ENCODE measurements at regions not wholly inside any gene's neighbourhood (a gene's known extent, or its start where the extent isn't known, plus 50 kb on each side); places are given as distances from the start of the nearest gene placed in this dataset.

- no peak for DNase-seq (ENCODE audit: low read depth)
These were observed 247.6 kb downstream of the MYLK4 start for GRCh38 chr6:2502998-2503674.

- no peak for DNase-seq (ENCODE audit: low read depth)
These were observed 248.4 kb downstream of the MYLK4 start for GRCh38 chr6:2502096-2502997.

GRCh38 chr6:2497922-2498623 is 252.6 kb downstream of the MYLK4 start:
- no peak for DNase-seq (ENCODE audit: low read depth)

- no peak for DNase-seq (ENCODE audit: low read depth)
These were observed 250.9 kb upstream of the GMDS start for GRCh38 chr6:2496291-2496690.

- no peak for DNase-seq (ENCODE audit: low read depth)
These were observed 247.5 kb upstream of the GMDS start for GRCh38 chr6:2492686-2493523.

GRCh38 chr6:2491137-2491536 is 245.7 kb upstream of the GMDS start:
- no peak for DNase-seq (ENCODE audit: low read depth)

- no peak for DNase-seq (ENCODE audit: low read depth)
These were observed 243.2 kb upstream of the GMDS start for GRCh38 chr6:2488578-2488977.

GRCh38 chr6:2485116-2485515 is 239.7 kb upstream of the GMDS start:
- DNase-seq (ENCODE audit: low read depth): no peak

GRCh38 chr6:2482773-2483172 is 237.4 kb upstream of the GMDS start:
- DNase-seq (ENCODE audit: low read depth): no peak

- no peak for DNase-seq (ENCODE audit: low read depth)
These were observed 235.9 kb upstream of the GMDS start for GRCh38 chr6:2481307-2481706.

GRCh38 chr6:2480267-2480966 is 235.0 kb upstream of the GMDS start:
- DNase-seq (ENCODE audit: low read depth): no peak

GRCh38 chr6:2478200-2478599 is 232.8 kb upstream of the GMDS start:
- no peak for DNase-seq (ENCODE audit: low read depth)

- no peak for DNase-seq (ENCODE audit: low read depth)
These were observed 232.3 kb upstream of the GMDS start for GRCh38 chr6:2477666-2478065.

GRCh38 chr6:2477250-2477649 is 231.8 kb upstream of the GMDS start:
- no peak for DNase-seq (ENCODE audit: low read depth)

GRCh38 chr6:2476376-2476775 is 231.0 kb upstream of the GMDS start:
- no peak for DNase-seq (ENCODE audit: low read depth)

- no peak for DNase-seq (ENCODE audit: low read depth)
These were observed 226.1 kb upstream of the GMDS start for GRCh38 chr6:2471472-2471871.

- DNase-seq (ENCODE audit: low read depth): no peak
These were observed 224.0 kb upstream of the GMDS start for GRCh38 chr6:2469428-2469827.

GRCh38 chr6:2468601-2468955 is 223.2 kb upstream of the GMDS start:
- DNase-seq (ENCODE audit: low read depth): no peak

GRCh38 chr6:2467929-2468600 is 222.7 kb upstream of the GMDS start:
- DNase-seq (ENCODE audit: low read depth): no peak

GRCh38 chr6:2465336-2465735 is 219.9 kb upstream of the GMDS start:
- DNase-seq (ENCODE audit: low read depth): no peak

GRCh38 chr6:2464641-2465040 is 219.2 kb upstream of the GMDS start:
- no peak for DNase-seq (ENCODE audit: low read depth)
